ENCODE measurements at regions not wholly inside any gene's neighbourhood (a gene's known extent, or its start where the extent isn't known, plus 50 kb on each side); places are given as distances from the start of the nearest gene placed in this dataset.
"Not testable (repeated sequence)": the region's sequence is repeated elsewhere in the genome, so short reads cannot be mapped to it uniquely, and the experiment has no call there.

GRCh38 chr6:170063851-170064602 lies 226.9 kb downstream of the DLL1 start:
- no peak for DNase-seq

GRCh38 chr6:170063431-170063830 lies 227.4 kb downstream of the DLL1 start:
- DNase-seq, result no peak

GRCh38 chr6:170062915-170063241 lies 228.0 kb downstream of the DLL1 start:
- DNase-seq, result no peak

- no peak for DNase-seq
Observed at GRCh38 chr6:170062209-170062914, 228.5 kb downstream of the DLL1 start.

- DNase-seq, result no peak
Observed at GRCh38 chr6:170058878-170059485, 231.9 kb downstream of the DLL1 start.

- DNase-seq, result no peak
Observed at GRCh38 chr6:170057961-170058877, 232.7 kb downstream of the DLL1 start.

GRCh38 chr6:170057034-170057734 lies 233.7 kb downstream of the DLL1 start:
- DNase-seq, result no peak

- DNase-seq, result no peak
Observed at GRCh38 chr6:170056278-170056711, 234.6 kb downstream of the DLL1 start.

- not testable (repeated sequence) for DNase-seq
Observed at GRCh38 chr6:170055797-170056196, 235.1 kb downstream of the DLL1 start.

- no peak for DNase-seq
Observed at GRCh38 chr6:170053966-170054661, 236.8 kb downstream of the DLL1 start.

- no peak for DNase-seq
Observed at GRCh38 chr6:170052991-170053821, 237.7 kb downstream of the DLL1 start.

GRCh38 chr6:170051229-170052172 lies 239.4 kb downstream of the DLL1 start:
- no peak for DNase-seq

- DNase-seq, result no peak
Observed at GRCh38 chr6:170050591-170051041, 240.3 kb downstream of the DLL1 start.

GRCh38 chr6:170049641-170050561 lies 241.0 kb downstream of the DLL1 start:
- peak in 15 of 51 donors; percentile 10 to 67 (median 37) for DNase-seq

- DNase-seq, result peak in 14 of 51 donors; percentile 15 to 43 (median 27)
Observed at GRCh38 chr6:170048615-170049256, 242.1 kb downstream of the DLL1 start.

GRCh38 chr6:170047823-170048222 lies 243.1 kb downstream of the DLL1 start:
- DNase-seq, result no peak
